CD4-positive, CD25-positive, alpha-beta regulatory T cell (primary cell): ENCODE measurements at regions not wholly inside any gene's neighbourhood (a gene's known extent, or its start where the extent isn't known, plus 50 kb on each side); places are given as distances from the start of the nearest gene placed in this dataset.
A peak's percentile ranks its signal among the peaks of the same experiment; 100 is the strongest.

Source experiments
- ATAC-seq, 2 donors: fragments of 150-1000 bp; cut with Tn5 transposase; one replicate each; pipeline ENCODE4 v1.10.0; 2021; ENCODE audit warnings: low read depth in 2 of 2, moderate number of reproducible peaks in 2 of 2, moderate library complexity in 1 of 2
- DNase-seq, 3 donors: peaks; one replicate each; pipeline versions ENCODE4 v3.0.0 to v3.0.0-alpha.2; 2012 to 2022; ENCODE audit warnings: mixed read lengths in 1 of 3
- H3K27ac ChIP-seq: one replicate; pipeline ENCODE4 v1.7.0; 2013; ENCODE audit warnings: mild to moderate bottlenecking, low read length; ENCODE audit not compliant: insufficient read depth, poor library complexity, severe bottlenecking
- H3K27me3 ChIP-seq: one replicate; pipeline ENCODE4 v1.7.0; 2013; ENCODE audit warnings: low read length; ENCODE audit not compliant: control insufficient read depth, insufficient read depth
- H3K36me3 ChIP-seq: one replicate; pipeline ENCODE4 v1.7.0; 2013; ENCODE audit warnings: mild to moderate bottlenecking, low read length, moderate library complexity; ENCODE audit not compliant: control insufficient read depth, insufficient read depth
- H3K4me1 ChIP-seq: 2 replicates; pipeline ENCODE4 v1.7.0; 2013; ENCODE audit warnings: mild to moderate bottlenecking, low read length; ENCODE audit not compliant: insufficient read depth, control insufficient read depth, poor library complexity, severe bottlenecking
- H3K4me3 ChIP-seq: one replicate; pipeline ENCODE4 v1.7.0; 2013; ENCODE audit warnings: low read depth, mild to moderate bottlenecking, low read length, moderate library complexity
- H3K9me3 ChIP-seq, 2 experiments: 1 replicate in 1 of 2; 2 replicates in 1 of 2; pipeline ENCODE4 v1.7.0; 2013; ENCODE audit warnings: low read length in 2 of 2, mild to moderate bottlenecking in 1 of 2, moderate library complexity in 1 of 2; ENCODE audit not compliant: control insufficient read depth in 2 of 2
- H3K27ac Mint-ChIP-seq, 3 donors: one replicate each; pipeline ENCODE4 v1.8.0; 2020 to 2022; ENCODE audit warnings: mild to moderate bottlenecking in 3 of 3, mixed read lengths in 3 of 3, moderate library complexity in 2 of 3
- H3K27me3 Mint-ChIP-seq: one replicate; pipeline ENCODE4 v1.8.0; 2022; ENCODE audit warnings: mild to moderate bottlenecking, mixed read lengths
- H3K36me3 Mint-ChIP-seq: one replicate; pipeline ENCODE4 v1.8.0; 2020; ENCODE audit warnings: mixed read lengths
- H3K4me1 Mint-ChIP-seq, 4 donors: one replicate each; pipeline ENCODE4 v1.8.0; 2020 to 2022; ENCODE audit warnings: mixed read lengths in 4 of 4, mild to moderate bottlenecking in 1 of 4
- H3K4me3 Mint-ChIP-seq, 4 donors: one replicate each; pipeline ENCODE4 v1.8.0; 2020 to 2022; ENCODE audit warnings: mild to moderate bottlenecking in 4 of 4, mixed read lengths in 4 of 4, moderate library complexity in 3 of 4
- H3K9me3 Mint-ChIP-seq, 7 donors: one replicate each; pipeline ENCODE4 v1.8.0; 2020 to 2022; ENCODE audit warnings: mixed read lengths in 7 of 7, mild to moderate bottlenecking in 3 of 7, moderate library complexity in 2 of 7

GRCh38 chr12:92349635-92350034 is 204.0 kb upstream of the BTG1 start:
- Mint-ChIP-seq H3K4me1 (peaks cover 0 to 11% (median 8%) of the 10 kb centered on the region in 4 donors), H3K27me3 (no peaks in the 10 kb centered on the region), H3K27ac (no peak overlapping the region), H3K4me3 (no peak overlapping the region), H3K9me3 (peaks cover 0 to 9% (median 0%) of the 10 kb centered on the region in 7 donors), H3K36me3 (peaks cover 6% of the 10 kb centered on the region)
- Histone ChIP-seq H3K4me3 (no peak overlapping the region), H3K27ac (no peak overlapping the region), H3K4me1 (no peaks in the 10 kb centered on the region), H3K9me3 (no peaks in the 10 kb centered on the region), H3K27me3 (no peaks in the 10 kb centered on the region), H3K36me3 (no peaks in the 10 kb centered on the region)
- DNase-seq = no peak
- no peak for ATAC-seq

DNA sequence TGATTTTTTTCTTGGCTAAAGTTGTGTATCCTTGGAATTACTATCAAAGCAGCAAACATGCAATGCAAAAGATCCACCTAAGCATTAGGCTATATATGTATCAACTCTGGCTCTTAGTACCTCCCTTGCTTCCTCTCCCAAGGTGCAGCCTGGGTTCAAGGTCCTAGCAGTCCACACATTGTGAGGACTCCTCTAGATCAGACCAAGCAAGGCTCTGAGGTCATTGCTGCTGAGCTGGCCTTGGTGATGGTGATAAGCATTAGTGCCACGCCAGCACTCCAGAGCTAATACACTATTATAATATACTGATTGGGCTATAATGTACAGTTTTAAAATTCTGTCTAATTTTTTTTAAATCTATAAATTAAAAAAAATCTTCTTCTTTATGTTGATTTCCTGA is 196.9 kb upstream of the BTG1 start:
- no peak overlapping the region for H3K4me3 ChIP-seq
- peak overlapping the region in 1 of 3 donors; percentile 20 for H3K27ac Mint-ChIP-seq

GRCh38 chr12:92341065-92341668 is 195.5 kb upstream of the BTG1 start:
- peaks cover 6% of the 10 kb centered on the region for H3K36me3 Mint-ChIP-seq

More for the DNA sequence above, 196.9 kb upstream of the BTG1 start:
- H3K4me1 Mint-ChIP-seq = peaks cover 5 to 12% (median 11%) of the 10 kb centered on the region in 4 donors
- Histone ChIP-seq H3K27me3 (no peaks in the 10 kb centered on the region), H3K36me3 (no peaks in the 10 kb centered on the region), H3K9me3 (no peaks in the 10 kb centered on the region), H3K27ac (no peak overlapping the region), H3K4me1 (no peaks in the 10 kb centered on the region)
- ATAC-seq (no peak), DNase-seq (no peak)
- no peak overlapping the region for H3K4me3 Mint-ChIP-seq
- peaks cover 0 to 6% (median 0%) of the 10 kb centered on the region in 7 donors for H3K9me3 Mint-ChIP-seq
- H3K27me3 Mint-ChIP-seq = no peaks in the 10 kb centered on the region
- peaks cover 6% of the 10 kb centered on the region for H3K36me3 Mint-ChIP-seq

GRCh38 chr12:92340441-92341064 is 194.9 kb upstream of the BTG1 start:
- Histone ChIP-seq H3K27me3 (no peaks in the 10 kb centered on the region), H3K4me1 (no peaks in the 10 kb centered on the region), H3K4me3 (no peak overlapping the region), H3K27ac (no peak overlapping the region), H3K9me3 (no peaks in the 10 kb centered on the region), H3K36me3 (no peaks in the 10 kb centered on the region)
- DNase-seq (no peak), ATAC-seq (no peak)
- Mint-ChIP-seq H3K27ac (peak overlapping the region in 2 of 3 donors; percentile 16 to 63), H3K4me1 (peaks cover 5 to 12% (median 11%) of the 10 kb centered on the region in 4 donors), H3K36me3 (peaks cover 2% of the 10 kb centered on the region), H3K27me3 (no peaks in the 10 kb centered on the region), H3K4me3 (no peak overlapping the region), H3K9me3 (peaks cover 0 to under 1% (median 0%) of the 10 kb centered on the region in 7 donors)

More at GRCh38 chr12:92341065-92341668, 195.5 kb upstream of the BTG1 start:
- Mint-ChIP-seq H3K27ac (peak overlapping the region in 1 of 3 donors; percentile 16), H3K27me3 (no peaks in the 10 kb centered on the region), H3K9me3 (peaks cover 0 to 6% (median 0%) of the 10 kb centered on the region in 7 donors), H3K4me1 (peaks cover 5 to 12% (median 11%) of the 10 kb centered on the region in 4 donors), H3K4me3 (no peak overlapping the region)
- Histone ChIP-seq H3K27me3 (no peaks in the 10 kb centered on the region), H3K27ac (no peak overlapping the region), H3K9me3 (no peaks in the 10 kb centered on the region), H3K4me1 (no peaks in the 10 kb centered on the region), H3K4me3 (no peak overlapping the region), H3K36me3 (no peaks in the 10 kb centered on the region)
- DNase-seq (no peak), ATAC-seq (peak in 1 of 2 donors; percentile 59)

- no peak for ATAC-seq
- peak overlapping the region in 2 of 3 donors; percentile 29 to 76 for H3K27ac Mint-ChIP-seq
- no peaks in the 10 kb centered on the region for H3K27me3 Mint-ChIP-seq
- no peaks in the 10 kb centered on the region for H3K9me3 ChIP-seq
- no peak overlapping the region for H3K4me3 ChIP-seq
- no peaks in the 10 kb centered on the region for H3K36me3 ChIP-seq
- no peak overlapping the region for H3K27ac ChIP-seq
- H3K4me1 ChIP-seq = no peaks in the 10 kb centered on the region
- DNase-seq = no peak
- no peaks in the 10 kb centered on the region for H3K36me3 Mint-ChIP-seq
- no peak overlapping the region for H3K4me3 Mint-ChIP-seq
- H3K27me3 ChIP-seq = no peaks in the 10 kb centered on the region
- H3K9me3 Mint-ChIP-seq = no peaks in the 10 kb centered on the region
- H3K4me1 Mint-ChIP-seq = peaks cover 5 to 12% (median 11%) of the 10 kb centered on the region in 4 donors
Measured at GRCh38 chr12:92340003-92340402, 194.4 kb upstream of the BTG1 start.

DNA sequence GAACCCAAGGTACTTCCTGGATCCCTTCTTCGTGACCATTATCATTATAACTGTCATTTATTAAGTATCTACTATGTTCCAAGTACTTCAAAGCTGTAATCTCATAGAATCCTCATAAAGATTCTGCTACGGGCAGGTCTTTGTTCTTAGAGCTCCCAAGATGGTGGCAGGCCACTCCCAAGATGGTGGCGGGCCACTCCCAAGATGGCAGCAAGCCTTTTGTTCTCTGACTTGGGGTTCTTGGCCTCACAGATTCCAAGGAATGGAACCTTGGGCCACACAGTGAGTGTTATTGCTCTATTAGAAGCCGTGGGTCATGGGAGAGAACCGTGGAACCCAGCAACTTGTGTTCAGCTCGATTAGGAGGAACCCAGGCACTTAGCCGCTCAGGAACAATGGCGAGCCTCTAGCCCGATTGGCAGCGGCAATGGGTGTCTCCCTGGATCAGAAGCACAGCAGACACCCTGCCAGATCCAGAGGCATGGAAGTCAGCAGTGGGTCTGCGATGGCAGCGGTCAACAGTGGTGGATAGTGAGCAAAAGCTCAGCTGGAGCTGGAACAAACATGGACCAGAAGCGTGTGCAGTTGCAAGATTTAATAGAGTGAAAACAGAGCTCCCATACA is 193.7 kb upstream of the BTG1 start:
- H3K4me3 Mint-ChIP-seq = no peak overlapping the region
- Histone ChIP-seq H3K4me1 (no peaks in the 10 kb centered on the region), H3K27me3 (no peaks in the 10 kb centered on the region), H3K27ac (no peak overlapping the region), H3K4me3 (no peak overlapping the region), H3K9me3 (no peaks in the 10 kb centered on the region), H3K36me3 (no peaks in the 10 kb centered on the region)
- DNase-seq (no peak), ATAC-seq (no peak)
- H3K27ac Mint-ChIP-seq = peak overlapping the region in 2 of 3 donors; percentile 29 to 76
- no peaks in the 10 kb centered on the region for H3K9me3 Mint-ChIP-seq
- peaks cover 5 to 17% (median 12%) of the 10 kb centered on the region in 4 donors for H3K4me1 Mint-ChIP-seq
- H3K36me3 Mint-ChIP-seq = no peaks in the 10 kb centered on the region
- no peaks in the 10 kb centered on the region for H3K27me3 Mint-ChIP-seq

DNA sequence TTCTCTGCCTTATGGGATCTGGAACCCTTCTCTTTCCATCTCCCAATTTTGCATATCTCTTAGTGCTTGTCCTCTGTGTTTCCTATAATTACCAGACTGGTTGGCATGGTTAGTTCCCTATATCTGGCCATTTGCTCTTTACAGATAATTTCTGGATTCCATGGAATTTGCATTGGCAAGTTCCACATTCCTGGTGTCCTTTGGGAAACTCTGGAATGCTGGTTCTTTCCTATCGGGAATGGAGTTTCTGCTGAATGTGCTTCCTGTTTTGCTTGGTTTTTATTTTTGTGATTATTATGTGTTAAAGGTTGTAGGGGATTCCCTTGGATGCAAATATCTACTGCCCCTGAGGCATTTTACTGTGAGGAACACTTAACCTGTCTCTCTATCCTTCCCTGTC is 193.0 kb upstream of the BTG1 start:
- Histone ChIP-seq H3K4me1 (no peaks in the 10 kb centered on the region), H3K27me3 (no peaks in the 10 kb centered on the region), H3K36me3 (no peaks in the 10 kb centered on the region), H3K4me3 (no peak overlapping the region), H3K9me3 (no peaks in the 10 kb centered on the region), H3K27ac (no peak overlapping the region)
- Mint-ChIP-seq H3K4me3 (no peak overlapping the region), H3K4me1 (peaks cover 5 to 20% (median 12%) of the 10 kb centered on the region in 4 donors), H3K27me3 (no peaks in the 10 kb centered on the region), H3K27ac (peak overlapping the region in 1 of 3 donors; percentile 18), H3K9me3 (no peaks in the 10 kb centered on the region), H3K36me3 (no peaks in the 10 kb centered on the region)
- DNase-seq (no peak), ATAC-seq (no peak)
